Ovary (tissue), 7 donors: ENCODE measurements at regions not wholly inside any gene's neighbourhood (a gene's known extent, or its start where the extent isn't known, plus 50 kb on each side); places are given as distances from the start of the nearest gene placed in this dataset.

Experiments
- DNase-seq, 5 donors: peaks; one replicate each; pipeline ENCODE4 v3.0.0-alpha.2; 2019 to 2020
- H3K27ac ChIP-seq, 2 donors: fragments of 200-600 bp; one replicate each; pipeline versions ENCODE4 v1.5.1 to v1.8.0; 2019 to 2022
- H3K27me3 ChIP-seq: fragments of 200-600 bp; one replicate; pipeline ENCODE4 v1.8.0; 2022
- H3K36me3 ChIP-seq: fragments of 200-600 bp; sonication (generic); one replicate; pipeline ENCODE4 v1.5.1; 2019
- H3K4me1 ChIP-seq: one replicate; pipeline ENCODE4 v1.8.1; 2013; ENCODE audit warnings: mild to moderate bottlenecking, moderate library complexity; ENCODE audit not compliant: insufficient read depth
- H3K4me3 ChIP-seq: fragments of 200-600 bp; sonication (generic); one replicate; pipeline ENCODE4 v1.5.1; 2017
- H3K9me3 ChIP-seq, 2 donors: fragments of 200-600 bp in 1 of 2; sonication (generic) in 1 of 2; one replicate each; pipeline versions ENCODE4 v1.5.1 to v1.8.1; 2013 to 2019; ENCODE audit warnings: mild to moderate bottlenecking in 1 of 2, moderate library complexity in 1 of 2
- CTCF ChIP-seq, 3 donors: fragments of 450-650 bp in 2 of 3; fragments of 200-600 bp in 1 of 3; IDR thresholded peaks; one replicate each; pipeline versions ENCODE4 v1.5.1 to v1.8.0; 2016 to 2022; ENCODE audit warnings: antibody characterized with exemption in 3 of 3, mild to moderate bottlenecking in 1 of 3
- EP300 ChIP-seq: sonication (generic); formaldehyde crosslinking; IDR thresholded peaks from one replicate; pipeline ENCODE4 v1.6.1; 2017; ENCODE audit warnings: antibody characterized with exemption
- POLR2A ChIP-seq: fragments of 450-650 bp; IDR thresholded peaks from one replicate; pipeline ENCODE4 v1.6.1; 2017; ENCODE audit warnings: antibody characterized with exemption, mild to moderate bottlenecking, moderate library complexity
- WGBS, 3 donors: extraction: QIAGEN DNeasy Blood & Tissue Kit in 1 of 3; methylation state at CpG; one replicate each; pipeline versions ENCODE4 v1.1.5 to v1.1.7; 2013 to 2017; 5-methylcytosine and 5-hydroxymethylcytosine counted together
- intact Hi-C, 4 donors: fragments of 100-400 bp; cut with DNase I; formaldehyde crosslinking; loops; one replicate each; pipeline versions ENCODE4 v1.11.0 to v1.15.1; 2022 to 2023
- donor health status: DM: no; HTN: no; CAD: no; lungs with moderate emphysema.
- donor health status: DM: no; HTN: no; CAD: no.
- donor health status: Bipolar disorder and iron deficiency.
- donor health status: DM: no; HTN: no; CAD: no.
- donor health status: DM: yes; HTN: yes; CAD: no.

GRCh38 chr14:105888784-105889665 lies 362.6 kb downstream of the TMEM121 start:
- Histone ChIP-seq H3K9me3 (no peaks in the 10 kb centered on the region), H3K27ac (no peak overlapping the region), H3K4me1 (no peaks in the 10 kb centered on the region), H3K36me3 (no peaks in the 10 kb centered on the region), H3K4me3 (no peak overlapping the region), H3K27me3 (no peaks in the 10 kb centered on the region)
- WGBS, 3 donors = 73 to 84% (median 78%) methylated on average over 14 to 20 of the region's 20 CpGs
- TF ChIP-seq POLR2A (no peak), EP300 (no peak), CTCF (IDR thresholded peaks at IDR 0.05) (no peak)
- intact Hi-C loops = no loop called here
- DNase-seq = peak in 4 of 5 donors; percentile 0 to 4 (median 1)

DNA sequence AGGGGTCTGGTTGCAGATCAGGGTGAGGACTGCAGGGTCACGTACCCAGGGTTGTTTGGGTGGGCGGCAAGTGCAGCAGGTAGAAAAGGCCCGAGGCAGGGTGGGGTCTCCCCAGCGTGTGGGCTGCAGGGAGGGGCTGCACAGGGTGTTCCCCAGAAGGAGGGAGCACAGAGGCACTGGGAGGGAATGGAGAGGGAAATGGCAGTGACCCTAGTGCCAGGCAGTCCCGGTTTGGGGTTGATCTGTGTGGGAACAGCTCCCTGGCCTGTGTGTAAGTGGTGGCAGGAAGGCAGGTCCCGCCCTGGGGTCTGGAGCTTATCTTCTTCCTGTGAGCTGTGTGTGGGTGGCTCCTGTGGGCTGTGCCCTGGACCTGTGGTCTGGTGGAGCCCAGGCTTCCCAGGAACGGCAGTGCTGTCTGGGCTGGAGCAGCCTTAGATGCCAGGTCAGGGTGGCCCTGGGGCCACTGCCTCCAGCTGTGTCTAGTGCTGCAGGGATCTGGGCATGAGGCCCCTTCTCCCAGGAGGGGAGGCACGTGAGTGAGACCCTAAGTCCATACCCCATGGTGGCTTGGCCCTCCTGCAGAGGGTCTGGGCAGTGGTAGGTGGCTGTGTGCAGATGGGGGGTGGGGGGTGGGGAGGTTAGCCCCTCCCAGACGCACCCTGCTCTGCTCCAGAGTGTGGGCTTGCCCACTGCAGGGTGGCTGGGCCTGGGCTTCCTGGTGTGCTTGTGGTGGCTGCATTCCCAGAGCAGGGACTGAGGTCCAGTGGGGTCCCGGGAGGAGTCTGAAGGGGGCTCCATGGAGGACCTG lies 363.5 kb downstream of the TMEM121 start:
- Histone ChIP-seq H3K9me3 (no peaks in the 10 kb centered on the region), H3K4me1 (no peaks in the 10 kb centered on the region), H3K27ac (no peak overlapping the region), H3K4me3 (no peak overlapping the region), H3K36me3 (no peaks in the 10 kb centered on the region), H3K27me3 (no peaks in the 10 kb centered on the region)
- TF ChIP-seq CTCF (IDR thresholded peaks at IDR 0.05) (no peak), POLR2A (no peak), EP300 (no peak)
- intact Hi-C loops = no loop called here
- WGBS, 3 donors = 67 to 75% (median 74%) methylated on average over 10 of the region's 10 CpGs
- DNase-seq = peak in 4 of 5 donors; percentile 1 to 13 (median 4)

- Histone ChIP-seq H3K27me3 (no peaks in the 10 kb centered on the region), H3K4me3 (no peak overlapping the region), H3K4me1 (no peaks in the 10 kb centered on the region), H3K36me3 (no peaks in the 10 kb centered on the region), H3K27ac (no peak overlapping the region), H3K9me3 (no peaks in the 10 kb centered on the region)
- no peak for TF ChIP-seq CTCF (IDR thresholded peaks at IDR 0.05)
- TF ChIP-seq POLR2A = no peak
- no peak for TF ChIP-seq EP300
- peak; percentile 3 to 25 (median 5) for DNase-seq
- 83 to 85% (median 83%) methylated on average over 17 to 18 of the region's 18 CpGs for WGBS, 3 donors
- intact Hi-C loops = no loop called here
These were observed 364.3 kb downstream of the TMEM121 start for GRCh38 chr14:105890474-105891220.

DNA sequence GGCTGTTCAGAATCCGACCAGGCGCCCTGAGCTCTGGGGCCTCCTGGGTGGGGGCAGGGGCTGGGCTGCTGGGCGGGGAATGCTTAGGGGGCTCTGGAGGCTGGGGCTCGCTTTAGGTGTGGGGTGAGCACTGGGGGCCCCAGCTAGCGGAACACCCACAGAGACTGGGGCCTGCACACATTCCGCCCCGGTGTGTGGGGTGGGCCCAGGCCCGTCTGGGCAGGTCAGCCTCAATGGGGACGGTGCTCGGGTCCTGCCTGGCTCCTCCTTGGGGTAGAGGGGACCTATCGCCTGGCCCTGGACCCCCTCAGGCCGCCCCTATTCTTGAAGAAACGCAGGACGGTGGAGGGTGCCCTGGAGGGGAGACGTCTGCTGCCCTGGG lies 364.8 kb downstream of the TMEM121 start:
- H3K36me3 ChIP-seq = no peaks in the 10 kb centered on the region
- intact Hi-C loops = no loop called here
- no peaks in the 10 kb centered on the region for H3K9me3 ChIP-seq
- H3K27me3 ChIP-seq = no peaks in the 10 kb centered on the region
- DNase-seq = peak in 3 of 5 donors; percentile 2 to 8 (median 2)
- no peaks in the 10 kb centered on the region for H3K4me1 ChIP-seq
- H3K4me3 ChIP-seq = no peak overlapping the region
- 68 to 83% (median 81%) methylated on average over 10 to 15 of the region's 15 CpGs for WGBS, 3 donors
- H3K27ac ChIP-seq = no peak overlapping the region
- TF ChIP-seq EP300 (no peak), CTCF (IDR thresholded peaks at IDR 0.05) (no peak), POLR2A (no peak)
